Prostate gland (tissue), 2 donors: ENCODE measurements at regions not wholly inside any gene's neighbourhood (a gene's known extent, or its start where the extent isn't known, plus 50 kb on each side); places are given as distances from the start of the nearest gene placed in this dataset.

Source experiments
- DNase-seq: peaks from one replicate; pipeline ENCODE4 v3.0.0-alpha.2; 2019; ENCODE audit warnings: low spot score
- H3K27ac ChIP-seq, 2 donors: fragments of 200-600 bp; sonication (generic); 2 replicates each; pipeline ENCODE4 v1.5.1; 2017 to 2019
- H3K27me3 ChIP-seq: fragments of 200-600 bp; sonication (generic); replicated peaks from 2 replicates; pipeline ENCODE4 v1.5.1; 2019; ENCODE audit not compliant: insufficient read depth
- H3K36me3 ChIP-seq, 2 donors: fragments of 200-600 bp; sonication (generic); 1 replicate in 1 of 2; 2 replicates in 1 of 2; pipeline versions ENCODE4 v1.5.1 to v1.8.1; 2017 to 2019
- H3K4me1 ChIP-seq: fragments of 200-600 bp; sonication (generic); replicated peaks from 2 replicates; pipeline ENCODE4 v1.5.1; 2019
- H3K4me3 ChIP-seq, 2 donors: fragments of 200-600 bp; sonication (generic); 2 replicates each; pipeline ENCODE4 v1.5.1; 2017 to 2019
- H3K9me3 ChIP-seq: fragments of 200-600 bp; sonication (generic); 2 replicates; pipeline ENCODE4 v1.5.1; 2017
- CTCF ChIP-seq, 4 experiments: fragments of 200-600 bp in 2 of 4; fragments of 450-650 bp in 2 of 4; sonication (generic) in 2 of 4; IDR thresholded peaks; 1 replicate in 3 of 4; 2 replicates in 1 of 4; pipeline ENCODE4 v1.5.1; 2016 to 2019; ENCODE audit warnings: antibody characterized with exemption in 4 of 4, mild to moderate bottlenecking in 2 of 4, moderate library complexity in 2 of 4
- POLR2A ChIP-seq: fragments of 450-650 bp; IDR thresholded peaks from one replicate; pipeline ENCODE4 v1.6.1; 2016; ENCODE audit warnings: antibody characterized with exemption, mild to moderate bottlenecking
- POLR2AphosphoS5 ChIP-seq: sonication (generic); formaldehyde crosslinking; IDR thresholded peaks from one replicate; pipeline ENCODE4 v1.6.1; 2017; ENCODE audit warnings: antibody characterized with exemption
- WGBS: methylation state at CpG from one replicate; pipeline ENCODE4 v1.1.5; 2018; 5-methylcytosine and 5-hydroxymethylcytosine counted together
- intact Hi-C: fragments of 100-400 bp; cut with DNase I; formaldehyde crosslinking; loops from one replicate; pipeline ENCODE4 v1.14.2; 2022

GRCh38 chr2:65490222-65490621 lies 57.8 kb upstream of the SPRED2 start:
- 87% methylated on average over 3 of the region's 3 CpGs for WGBS
- Histone ChIP-seq H3K27me3 (no peaks in the 10 kb centered on the region), H3K9me3 (no peaks in the 10 kb centered on the region), H3K27ac (no peak overlapping the region), H3K4me3 (no peak overlapping the region), H3K36me3 (no peaks in the 10 kb centered on the region), H3K4me1 (no peaks in the 10 kb centered on the region)
- no peak for TF ChIP-seq POLR2A
- no peak for TF ChIP-seq CTCF (IDR thresholded peaks at IDR 0.05)
- TF ChIP-seq POLR2AphosphoS5, result no peak
- DNase-seq, result no peak
- intact Hi-C loops, result no loop called here

- Histone ChIP-seq H3K27me3 (no peaks in the 10 kb centered on the region), H3K4me1 (no peaks in the 10 kb centered on the region), H3K27ac (no peak overlapping the region), H3K4me3 (no peak overlapping the region), H3K9me3 (no peaks in the 10 kb centered on the region), H3K36me3 (no peaks in the 10 kb centered on the region)
- 57% methylated on average over 5 of the region's 5 CpGs for WGBS
- TF ChIP-seq CTCF (IDR thresholded peaks at IDR 0.05) (no peak), POLR2AphosphoS5 (no peak), POLR2A (no peak)
- no peak for DNase-seq
- intact Hi-C loops, result no loop called here
Measured at GRCh38 chr2:65489269-65489668, 56.9 kb upstream of the SPRED2 start.

- Histone ChIP-seq H3K4me1 (no peaks in the 10 kb centered on the region), H3K27ac (no peak overlapping the region), H3K36me3 (no peaks in the 10 kb centered on the region), H3K27me3 (no peaks in the 10 kb centered on the region), H3K4me3 (no peak overlapping the region), H3K9me3 (no peaks in the 10 kb centered on the region)
- no peak for TF ChIP-seq POLR2AphosphoS5
- TF ChIP-seq POLR2A, result no peak
- no peak for TF ChIP-seq CTCF (IDR thresholded peaks at IDR 0.05)
- DNase-seq, result no peak
- WGBS, result 93% methylated on average over 3 of the region's 3 CpGs
- intact Hi-C loops, result no loop called here
Measured at GRCh38 chr2:65488527-65488926, 56.1 kb upstream of the SPRED2 start.

- no peaks in the 10 kb centered on the region for H3K4me1 ChIP-seq
- WGBS, result 66% methylated on average over 5 of the region's 5 CpGs
- no peak overlapping the region for H3K27ac ChIP-seq
- intact Hi-C loops, result no loop called here
- TF ChIP-seq POLR2AphosphoS5 (no peak), POLR2A (no peak), CTCF (IDR thresholded peaks at IDR 0.05) (no peak)
- no peaks in the 10 kb centered on the region for H3K9me3 ChIP-seq
- no peak for DNase-seq
- no peaks in the 10 kb centered on the region for H3K36me3 ChIP-seq
- no peaks in the 10 kb centered on the region for H3K27me3 ChIP-seq
- H3K4me3 ChIP-seq, result no peak overlapping the region
Measured at GRCh38 chr2:65487404-65487803, 55.0 kb upstream of the SPRED2 start.

- 93% methylated on average over 4 of the region's 4 CpGs for WGBS
- no peak overlapping the region for H3K27ac ChIP-seq
- no peaks in the 10 kb centered on the region for H3K27me3 ChIP-seq
- H3K4me1 ChIP-seq, result no peaks in the 10 kb centered on the region
- no peak for DNase-seq
- no peaks in the 10 kb centered on the region for H3K9me3 ChIP-seq
- no peak for TF ChIP-seq CTCF (IDR thresholded peaks at IDR 0.05)
- TF ChIP-seq POLR2AphosphoS5, result no peak
- no peak for TF ChIP-seq POLR2A
- H3K36me3 ChIP-seq, result no peaks in the 10 kb centered on the region
- no peak overlapping the region for H3K4me3 ChIP-seq
- intact Hi-C loops, result no loop called here
Measured at GRCh38 chr2:65486802-65487201, 54.4 kb upstream of the SPRED2 start.
